SK-N-MC (cell line): ENCODE measurements at regions not wholly inside any gene's neighbourhood (a gene's known extent, or its start where the extent isn't known, plus 50 kb on each side); places are given as distances from the start of the nearest gene placed in this dataset.

Experiments
- DNase-seq: peaks from one replicate; pipeline ENCODE4 v3.0.0-alpha.2; 2011; ENCODE audit warnings: low read depth, low spot score
- H3K27ac ChIP-seq: fragments of 200-600 bp; sonication (generic); 2 replicates; pipeline ENCODE4 v1.5.1; 2016; ENCODE audit warnings: mixed run types
- H3K36me3 ChIP-seq: fragments of 200-600 bp; sonication (generic); 2 replicates; pipeline ENCODE4 v1.6.1; 2017; ENCODE audit warnings: antibody characterized with exemption, low read length, mixed read lengths; ENCODE audit not compliant: insufficient read depth
- H3K4me3 ChIP-seq: fragments of 200-600 bp; sonication (generic); 2 replicates; pipeline ENCODE4 v1.5.1; 2016
- H3K9ac ChIP-seq: fragments of 200-600 bp; sonication (generic); 2 replicates; pipeline ENCODE4 v1.8.0; 2017; ENCODE audit warnings: mixed run types, mixed read lengths; ENCODE audit not compliant: insufficient read length
- H3K9me3 ChIP-seq: fragments of 200-600 bp; sonication (generic); 2 replicates; pipeline ENCODE4 v1.6.1; 2017; ENCODE audit warnings: low read depth, mild to moderate bottlenecking, antibody characterized with exemption, low read length, moderate library complexity, mixed read lengths
- EZH2 ChIP-seq: fragments of 200-600 bp; sonication (generic); IDR thresholded peaks from one replicate; pipeline ENCODE4 v1.6.1; 2017; ENCODE audit warnings: antibody characterized with exemption
- FOXP2 ChIP-seq: optimal IDR thresholded peaks from 2 replicates; pipeline ENCODE3; 2011; ENCODE audit warnings: mild to moderate bottlenecking, moderate library complexity; ENCODE audit not compliant: insufficient read depth; ENCODE audit errors: extremely low read length, control extremely low read depth
- POLR2AphosphoS5 ChIP-seq: IDR thresholded peaks from 2 replicates; pipeline ENCODE4 v1.6.1; 2012; ENCODE audit warnings: mild to moderate bottlenecking, low read depth, low read length, borderline replicate concordance

DNA sequence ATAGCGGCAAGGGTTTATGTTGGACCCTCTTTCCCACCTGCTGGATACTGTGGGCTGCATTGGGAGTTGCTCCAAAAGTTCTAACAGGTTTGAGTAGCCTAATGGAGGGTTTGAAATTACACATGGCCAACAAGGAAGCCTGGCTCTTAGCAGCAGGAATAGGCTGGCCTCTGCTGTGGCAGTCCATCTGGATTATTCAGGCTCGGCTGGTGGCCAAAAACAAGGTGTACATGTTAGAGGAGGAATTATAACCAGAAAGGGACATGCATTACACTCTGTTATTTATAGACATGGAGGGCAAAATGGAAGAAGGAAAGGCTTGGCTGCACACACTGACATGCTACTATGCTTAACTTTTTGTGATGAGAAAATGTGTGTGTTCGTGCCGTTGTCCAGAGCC lies 61.1 kb upstream of the NRXN1 start:
- TF ChIP-seq EZH2: no peak
- TF ChIP-seq FOXP2: no peak
- no peak for TF ChIP-seq POLR2AphosphoS5
- H3K9me3 ChIP-seq: no peaks in the 10 kb centered on the region
- H3K9ac ChIP-seq: no peak overlapping the region
- DNase-seq: no peak
- no peaks in the 10 kb centered on the region for H3K36me3 ChIP-seq
- H3K4me3 ChIP-seq: no peak overlapping the region
- H3K27ac ChIP-seq: no peak overlapping the region

DNA sequence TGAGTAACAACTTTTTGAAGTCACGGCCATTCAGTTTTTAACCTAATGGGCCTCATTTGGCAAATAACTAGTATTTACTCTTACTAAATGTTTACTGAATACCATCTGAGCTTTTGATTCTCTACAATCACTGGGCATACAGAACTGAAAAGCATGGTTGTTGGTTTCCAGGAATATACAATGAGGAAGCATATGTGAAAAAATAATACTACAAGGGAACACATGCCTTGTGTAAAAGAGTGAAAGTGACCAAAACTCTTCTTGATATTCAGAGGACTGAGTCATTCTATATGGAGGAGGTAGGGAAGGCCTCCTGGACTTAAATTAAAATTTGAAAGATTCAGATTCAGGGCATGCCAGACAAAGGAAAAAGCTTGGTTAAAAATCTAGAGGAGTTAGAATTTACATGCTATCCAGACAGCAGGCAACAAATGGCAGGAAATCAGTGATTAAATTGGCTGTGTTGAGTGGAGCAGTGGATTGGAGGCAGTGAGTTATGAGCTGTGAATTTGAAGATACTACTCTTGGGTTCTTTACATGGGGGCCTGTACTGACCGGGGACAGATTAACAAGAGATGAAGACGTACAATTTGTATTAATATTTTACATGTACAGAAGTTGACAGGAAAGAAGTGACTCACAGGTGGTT lies 53.6 kb upstream of the NRXN1 start:
- no peak overlapping the region for H3K4me3 ChIP-seq

DNA sequence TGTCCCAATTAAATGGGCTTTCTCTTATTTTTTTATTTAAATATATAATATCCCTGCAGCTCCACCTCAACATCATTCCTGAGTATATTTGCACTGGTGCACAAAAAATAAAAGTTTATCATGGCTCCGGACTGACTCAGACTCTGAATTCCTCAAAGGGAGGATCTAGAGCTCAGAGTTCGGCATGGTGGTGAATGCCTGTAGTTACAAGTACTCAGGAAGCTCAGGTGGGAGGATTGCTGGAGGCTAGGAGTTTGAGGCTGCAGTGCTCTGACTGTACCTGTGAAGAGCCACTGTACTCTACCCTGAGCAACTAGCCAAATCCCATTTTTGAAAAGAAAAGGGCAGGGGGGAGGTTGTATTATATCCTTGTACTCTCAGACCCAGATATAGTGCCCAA lies 52.8 kb upstream of the NRXN1 start:
- H3K9me3 ChIP-seq: no peaks in the 10 kb centered on the region
- TF ChIP-seq FOXP2 (no peak), EZH2 (no peak)
- no peak for DNase-seq
- no peak overlapping the region for H3K27ac ChIP-seq
- H3K9ac ChIP-seq: no peak overlapping the region
- no peaks in the 10 kb centered on the region for H3K36me3 ChIP-seq
- no peak overlapping the region for H3K4me3 ChIP-seq

More for the DNA sequence above, 53.6 kb upstream of the NRXN1 start:
- TF ChIP-seq FOXP2 (no peak), POLR2AphosphoS5 (no peak), EZH2 (no peak)
- Histone ChIP-seq H3K36me3 (no peaks in the 10 kb centered on the region), H3K9me3 (no peaks in the 10 kb centered on the region), H3K9ac (no peak overlapping the region), H3K27ac (no peak overlapping the region)
- DNase-seq: no peak
